ENCODE measurements at regions not wholly inside any gene's neighbourhood (a gene's known extent, or its start where the extent isn't known, plus 50 kb on each side); places are given as distances from the start of the nearest gene placed in this dataset.

GRCh38 chr5:14998491-14998890, 126.9 kb upstream of the ANKH start:
- no peak for TF ChIP-seq CTCF (IDR thresholded peaks at IDR 0.05)
- no peak for TF ChIP-seq EP300 (IDR thresholded peaks at IDR 0.05)
- TF ChIP-seq POLR2AphosphoS5 (IDR thresholded peaks at IDR 0.05) = no peak
- no peak for TF ChIP-seq POLR2A (IDR thresholded peaks at IDR 0.05; ENCODE audit: low read depth)

All from esophagus muscularis mucosa (tissue), 4 donors.